MV-4-11 (cell line): ENCODE measurements at regions not wholly inside any gene's neighbourhood (a gene's known extent, or its start where the extent isn't known, plus 50 kb on each side); places are given as distances from the start of the nearest gene placed in this dataset.
A peak's percentile ranks its signal among the peaks of the same experiment; 100 is the strongest.

Experiments used
- DNase-seq: peaks from one replicate; lab custom pipeline; 2025; lab: John Stamatoyannopoulos, UW

DNA sequence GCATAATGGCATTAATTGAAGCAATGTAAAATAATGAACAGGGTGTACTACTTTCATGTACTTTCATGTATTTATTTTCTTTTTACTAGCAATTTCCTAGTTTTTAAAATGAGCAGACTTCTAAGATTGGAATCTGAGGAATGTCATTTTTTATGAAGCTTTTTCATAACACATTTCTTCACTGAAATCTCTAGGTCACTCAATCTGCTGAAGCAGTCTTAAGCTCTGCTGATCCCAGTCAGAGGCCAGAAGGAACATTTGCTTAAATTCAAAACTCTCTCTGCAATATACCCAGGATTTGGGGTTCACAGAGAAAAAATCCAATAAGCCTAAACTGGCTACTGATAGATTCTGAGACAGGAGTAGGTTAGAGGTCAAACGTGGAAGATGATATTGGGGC is 73.6 kb upstream of the CNTN1 start:
- DNase-seq = no peak

DNA sequence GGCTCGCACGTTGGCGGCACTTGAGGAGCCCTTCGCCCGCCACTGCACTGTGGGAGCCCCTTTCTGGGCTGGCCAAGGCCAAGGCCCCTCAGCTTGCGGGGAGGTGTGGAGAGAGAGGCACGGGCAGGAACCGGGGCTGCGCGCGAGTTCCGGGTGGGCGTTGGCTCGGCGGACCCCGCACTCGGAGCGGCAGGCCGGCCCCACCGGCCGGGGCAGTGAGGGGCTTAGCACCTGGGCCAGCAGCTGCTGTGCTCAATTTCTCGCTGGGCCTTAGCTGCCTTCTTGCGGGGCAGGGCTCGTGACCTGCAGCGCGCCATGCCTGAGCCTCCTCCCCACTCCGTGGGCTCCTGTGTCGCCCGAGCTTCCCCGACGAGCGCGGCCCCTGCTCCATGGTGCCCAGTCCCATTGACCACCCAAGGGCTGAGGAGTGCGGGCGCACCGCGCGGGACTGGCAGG is 71.6 kb upstream of the CNTN1 start:
- DNase-seq = no peak

DNA sequence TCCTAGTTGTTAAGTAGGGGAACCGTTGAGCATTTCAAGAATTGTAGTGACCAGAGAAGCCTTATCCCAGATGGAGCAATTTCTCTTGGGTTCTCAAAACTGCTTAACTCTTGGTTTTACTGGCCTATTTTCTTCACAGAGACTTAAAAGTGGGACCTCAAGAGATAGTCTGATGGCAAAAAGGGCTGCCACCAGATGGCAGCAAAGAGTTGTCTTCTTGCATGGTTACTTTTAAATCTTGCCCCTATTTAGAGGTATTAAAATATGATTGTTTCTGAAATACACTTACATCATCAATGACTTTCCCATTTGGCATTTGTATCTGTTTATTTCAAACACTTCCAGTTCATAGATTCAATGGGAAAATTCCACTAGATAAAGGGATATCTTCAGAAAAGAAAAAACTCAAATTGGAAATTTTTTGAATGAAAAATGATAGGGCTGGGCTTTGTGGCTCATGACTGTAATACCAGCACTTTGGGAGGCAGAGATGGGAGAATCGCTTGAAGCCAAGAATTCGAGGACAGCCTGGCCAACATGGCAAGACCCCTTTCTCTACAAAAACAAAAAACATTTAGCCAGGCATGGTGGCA is 69.9 kb upstream of the CNTN1 start:
- peak; percentile 54 for DNase-seq

DNA sequence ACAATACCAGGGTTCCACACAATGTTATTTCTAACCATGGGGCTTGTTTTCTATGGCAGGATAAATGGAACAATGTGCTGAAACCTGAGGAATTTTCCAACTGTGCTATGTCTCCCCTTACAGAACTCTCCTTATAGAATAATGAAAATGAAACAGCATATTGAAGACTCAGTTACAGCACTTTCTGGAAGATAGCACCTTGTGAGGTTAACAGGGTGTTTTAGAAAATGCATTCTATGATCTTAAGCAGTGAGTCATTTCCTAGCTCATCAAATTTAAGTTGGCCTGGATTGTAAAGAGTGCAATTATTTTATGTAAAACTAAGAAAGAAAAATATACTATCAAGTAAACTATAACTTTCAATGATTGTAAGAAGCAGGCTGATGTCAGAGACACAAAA is 60.1 kb upstream of the CNTN1 start:
- no peak for DNase-seq

DNA sequence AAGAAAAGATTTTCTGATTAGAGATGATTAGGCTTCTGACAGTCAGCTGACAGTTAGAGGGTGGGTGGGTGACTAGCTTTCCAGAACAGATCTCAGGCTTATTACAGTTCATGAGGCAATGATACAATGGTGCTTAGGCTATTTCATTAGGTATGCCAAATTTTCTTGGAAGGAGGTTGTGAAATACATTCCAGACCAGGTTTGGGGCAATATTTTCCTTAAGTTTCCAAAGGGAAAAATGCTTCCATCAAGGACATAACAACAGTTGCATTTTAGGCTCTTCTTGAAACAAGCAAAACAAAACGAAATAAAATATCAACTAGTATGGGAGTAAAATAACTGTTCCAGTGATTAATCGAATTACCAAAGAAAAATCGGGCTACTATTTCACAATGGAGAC is 59.3 kb upstream of the CNTN1 start:
- DNase-seq = no peak

DNA sequence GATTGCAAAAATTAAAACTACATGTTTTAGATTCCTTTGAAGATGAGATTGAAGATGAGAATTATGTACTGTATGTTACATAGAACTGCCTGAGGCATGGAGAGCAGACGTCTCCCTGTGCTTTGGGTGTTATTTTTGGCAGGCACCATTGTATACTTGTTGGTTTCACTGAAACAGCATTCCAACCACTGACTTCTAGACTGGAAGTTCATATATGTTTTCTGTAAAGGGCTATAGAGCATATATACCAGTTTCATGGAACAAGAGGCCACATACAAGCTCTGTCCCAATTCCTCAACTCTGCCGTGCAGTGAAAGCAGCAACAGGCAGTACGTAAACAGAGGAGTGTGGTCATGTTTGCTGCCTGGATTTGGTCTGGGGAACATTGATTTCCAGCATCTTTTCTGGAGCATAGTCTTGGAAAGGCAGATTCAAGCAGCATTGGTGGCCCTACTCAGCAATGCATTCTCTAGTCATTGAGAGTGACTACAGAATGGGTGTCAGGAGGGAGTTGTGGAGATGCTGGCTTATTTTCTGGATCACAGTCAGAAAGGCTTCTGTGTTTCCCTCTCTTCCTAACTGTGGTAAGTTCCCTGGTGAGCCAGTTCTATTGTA is 57.6 kb upstream of the CNTN1 start:
- no peak for DNase-seq

DNA sequence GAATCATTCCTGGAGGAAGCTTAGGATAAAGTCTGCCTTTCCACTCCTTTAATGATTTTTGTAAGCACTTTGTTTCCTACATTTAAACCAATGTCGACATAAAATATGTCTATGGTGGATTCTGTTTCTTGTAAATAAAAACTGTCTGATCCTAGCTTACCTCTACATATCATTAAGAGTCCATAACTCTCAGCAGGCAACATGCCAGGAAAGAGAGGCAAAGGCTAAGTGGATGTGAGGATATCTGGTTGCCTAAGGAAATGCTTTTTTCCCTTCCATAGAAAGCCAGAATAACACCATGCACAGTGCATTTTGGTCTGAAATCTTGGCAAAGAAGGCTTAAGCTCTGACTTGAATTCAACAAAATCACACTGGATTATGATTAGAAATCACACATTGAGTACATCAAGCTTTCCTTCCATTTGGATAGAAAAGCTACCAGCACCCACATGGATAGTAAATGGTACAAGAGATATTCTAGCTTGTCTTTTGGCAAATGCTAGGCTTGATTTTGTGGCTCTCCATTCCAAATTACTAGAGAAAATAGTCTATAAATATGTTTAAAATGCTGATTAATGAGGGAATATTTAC is 57.0 kb upstream of the CNTN1 start:
- DNase-seq = no peak
